GM19463 (cell line): ENCODE measurements at regions not wholly inside any gene's neighbourhood (a gene's known extent, or its start where the extent isn't known, plus 50 kb on each side); places are given as distances from the start of the nearest gene placed in this dataset.
"Not testable (repeated sequence)": the region's sequence is repeated elsewhere in the genome, so short reads cannot be mapped to it uniquely, and the experiment has no call there.

Experiments
- ATAC-seq: cut with Tn5 transposase; IDR thresholded peaks from one replicate; pipeline ENCODE4 v1.9.1; 2021; ENCODE audit warnings: mild to moderate bottlenecking, moderate library complexity; ENCODE audit not compliant: unreplicated experiment

DNA sequence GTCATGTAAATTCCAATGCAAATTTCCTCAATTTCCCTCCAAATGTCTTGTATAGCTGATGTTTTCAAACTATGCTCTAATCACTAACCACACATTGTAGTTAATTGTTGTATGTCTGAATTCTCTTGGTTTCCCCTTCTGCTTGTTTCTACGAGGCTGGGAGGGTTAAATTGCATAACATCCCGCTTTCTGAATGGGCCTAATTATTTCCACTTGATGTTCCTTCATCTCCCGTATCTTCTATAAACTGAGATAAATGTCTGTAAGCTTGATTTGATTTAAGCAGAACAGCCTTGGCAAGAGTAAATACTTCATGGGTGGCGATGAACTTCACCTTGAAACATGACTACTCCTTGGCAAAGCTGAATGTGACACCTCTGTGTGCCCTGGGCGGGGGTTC is 72.2 kb downstream of the SERINC2 start:
- no peak for ATAC-seq

DNA sequence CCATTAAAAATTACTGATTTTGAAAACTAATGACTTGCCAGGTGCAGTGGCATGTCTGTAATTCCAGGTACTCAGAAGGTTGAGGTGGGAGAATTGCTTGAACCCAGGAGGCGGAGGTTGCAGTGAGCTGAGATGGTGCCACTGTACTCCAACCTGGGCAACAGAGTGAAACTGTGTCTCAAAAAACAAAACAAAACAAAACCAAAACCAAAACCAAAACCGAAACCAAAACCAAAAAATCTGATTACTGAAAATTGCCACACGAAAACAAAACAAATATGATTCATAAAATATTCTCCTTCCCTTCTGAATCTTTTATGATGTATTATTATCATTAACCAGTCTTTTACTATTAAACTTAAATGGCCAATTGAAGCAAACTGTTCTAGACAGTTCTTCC is 74.1 kb downstream of the SERINC2 start:
- no peak for ATAC-seq

DNA sequence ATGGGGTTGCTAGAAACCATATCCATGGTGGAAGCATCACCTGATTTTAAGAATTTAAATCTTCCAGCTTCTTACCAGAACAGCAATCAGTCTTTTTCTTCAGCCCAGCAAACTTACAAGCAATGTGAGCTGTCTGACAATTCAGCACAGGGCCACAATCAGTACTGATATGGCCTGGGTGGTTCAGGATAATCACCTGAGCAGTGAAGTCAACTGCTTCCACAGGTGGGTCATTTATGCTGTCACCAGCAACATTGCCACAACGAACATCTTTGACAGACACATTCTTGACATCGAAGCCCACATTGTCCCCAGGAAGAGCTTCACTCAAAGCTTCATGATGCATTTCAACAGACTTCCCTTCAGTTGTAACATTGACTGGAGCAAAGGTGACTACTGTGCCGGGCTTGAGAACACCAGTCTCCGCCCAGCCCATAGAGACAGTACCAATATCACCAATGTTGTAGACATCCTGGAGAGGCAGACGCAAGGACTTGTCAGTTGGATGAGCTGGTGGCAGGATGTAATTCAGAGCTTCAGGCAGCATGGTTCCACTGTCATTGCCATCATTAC is 74.8 kb downstream of the SERINC2 start:
- ATAC-seq = no peak

DNA sequence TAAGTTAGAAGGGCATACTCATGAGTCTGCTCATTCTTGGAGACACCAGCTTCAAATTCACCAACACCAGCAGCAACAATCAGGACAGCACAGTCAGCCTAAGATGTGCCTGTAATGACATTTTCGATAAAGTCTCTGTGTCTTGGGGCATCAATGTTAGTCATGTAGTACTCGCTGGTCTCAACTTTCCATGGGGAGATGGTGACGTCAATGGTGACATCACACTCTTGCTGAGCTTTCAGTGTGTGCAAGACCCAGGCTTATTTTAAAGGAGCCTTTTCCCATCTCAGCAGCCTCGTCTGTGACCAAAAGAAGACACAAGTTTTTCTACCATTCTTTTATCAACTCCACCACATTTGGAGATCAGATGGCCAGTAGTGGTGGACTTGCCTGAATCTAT is 75.5 kb downstream of the SERINC2 start:
- no peak for ATAC-seq

DNA sequence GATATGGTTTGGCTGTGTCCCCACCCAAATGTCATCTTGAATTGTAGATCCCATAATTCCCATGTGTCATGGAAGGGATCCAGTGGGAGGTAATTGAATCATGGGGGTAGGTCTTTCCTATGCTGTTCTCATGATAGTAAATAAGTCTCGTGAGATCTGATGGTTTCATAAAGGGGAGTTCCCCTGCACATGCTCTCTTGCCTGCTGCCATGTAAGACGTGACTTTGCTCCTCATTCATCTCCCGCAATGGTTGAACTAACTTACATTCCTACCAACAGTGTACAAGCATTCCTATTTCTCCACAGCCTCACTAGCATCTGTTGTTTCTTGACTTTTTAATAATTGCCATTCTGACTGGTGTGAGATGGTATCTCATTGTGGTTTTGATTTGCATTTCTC is 76.6 kb downstream of the SERINC2 start:
- not testable (repeated sequence) for ATAC-seq

DNA sequence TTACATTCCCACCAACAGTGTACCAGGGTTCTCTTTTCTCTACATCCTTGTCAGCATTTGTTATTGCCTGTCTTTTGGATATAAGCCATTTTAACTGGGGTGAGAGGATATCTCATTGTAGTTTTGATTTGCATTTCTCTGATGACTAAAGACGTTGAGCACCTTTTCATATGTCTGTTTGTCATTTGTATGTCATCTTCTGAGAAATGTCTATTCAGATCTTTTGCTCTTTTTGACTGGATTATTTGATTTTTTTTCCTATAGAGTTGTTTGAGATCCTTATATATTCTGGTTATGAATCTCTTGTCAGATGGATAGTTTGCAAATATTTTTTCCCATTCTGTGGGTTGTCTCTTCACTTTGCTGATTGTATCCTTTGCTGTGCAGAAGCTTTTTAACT is 77.6 kb downstream of the SERINC2 start:
- ATAC-seq = not testable (repeated sequence)

DNA sequence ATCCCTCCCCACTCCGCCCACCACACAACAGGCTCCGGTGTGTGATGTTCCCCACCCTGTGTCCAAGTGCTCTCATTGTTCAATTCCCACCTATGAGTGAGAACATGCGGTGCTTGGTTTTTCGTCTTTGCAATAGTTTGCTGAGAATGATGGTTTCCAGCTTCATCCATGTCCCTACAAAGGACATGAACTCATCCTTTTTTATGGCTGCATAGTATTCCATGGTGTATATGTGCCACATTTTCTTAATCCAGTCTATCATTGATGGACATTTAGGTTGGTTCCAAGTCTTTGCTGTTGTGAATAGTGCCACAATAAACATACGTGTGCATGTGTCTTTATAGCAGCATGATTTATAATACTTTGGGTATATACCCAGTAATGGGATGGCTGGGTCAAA is 81.0 kb upstream of the TINAGL1 start:
- not testable (repeated sequence) for ATAC-seq

DNA sequence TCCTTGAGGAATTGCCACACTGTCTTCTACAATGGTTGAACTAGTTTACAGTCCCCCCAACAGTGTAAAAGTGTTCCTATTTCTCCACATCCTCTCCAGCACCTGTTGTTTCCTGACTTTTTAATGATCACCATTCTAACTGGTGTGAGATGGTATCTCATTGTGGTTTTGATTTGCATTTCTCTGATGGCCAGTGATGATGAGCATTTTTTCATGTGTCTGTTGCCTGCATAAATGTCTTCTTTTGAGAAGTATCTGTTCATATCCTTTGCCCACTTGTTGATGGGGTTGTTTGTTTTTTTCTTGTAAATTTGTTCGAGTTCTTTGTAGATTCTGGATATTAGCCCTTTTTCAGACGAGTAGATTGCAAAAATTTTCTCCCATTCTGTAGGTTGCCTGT is 80.5 kb upstream of the TINAGL1 start:
- not testable (repeated sequence) for ATAC-seq

DNA sequence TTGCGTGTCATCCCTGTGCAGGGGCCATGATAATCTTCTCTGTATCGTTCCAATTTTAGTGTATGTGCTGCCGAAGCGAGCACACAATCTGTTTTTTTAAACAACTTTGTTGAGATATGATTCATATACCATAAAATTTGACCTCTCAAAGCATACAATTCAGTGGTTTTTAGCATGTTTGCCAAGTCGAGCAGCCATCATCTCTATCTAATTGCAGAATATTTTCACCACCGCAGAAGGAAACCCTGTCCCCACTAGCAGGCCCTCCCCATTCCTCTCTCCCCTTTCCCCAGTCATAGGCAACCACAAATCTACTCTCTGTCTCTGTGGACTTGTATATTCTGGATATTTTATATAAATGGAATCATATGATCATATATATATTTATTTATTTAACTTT is 78.7 kb upstream of the TINAGL1 start:
- no peak for ATAC-seq

DNA sequence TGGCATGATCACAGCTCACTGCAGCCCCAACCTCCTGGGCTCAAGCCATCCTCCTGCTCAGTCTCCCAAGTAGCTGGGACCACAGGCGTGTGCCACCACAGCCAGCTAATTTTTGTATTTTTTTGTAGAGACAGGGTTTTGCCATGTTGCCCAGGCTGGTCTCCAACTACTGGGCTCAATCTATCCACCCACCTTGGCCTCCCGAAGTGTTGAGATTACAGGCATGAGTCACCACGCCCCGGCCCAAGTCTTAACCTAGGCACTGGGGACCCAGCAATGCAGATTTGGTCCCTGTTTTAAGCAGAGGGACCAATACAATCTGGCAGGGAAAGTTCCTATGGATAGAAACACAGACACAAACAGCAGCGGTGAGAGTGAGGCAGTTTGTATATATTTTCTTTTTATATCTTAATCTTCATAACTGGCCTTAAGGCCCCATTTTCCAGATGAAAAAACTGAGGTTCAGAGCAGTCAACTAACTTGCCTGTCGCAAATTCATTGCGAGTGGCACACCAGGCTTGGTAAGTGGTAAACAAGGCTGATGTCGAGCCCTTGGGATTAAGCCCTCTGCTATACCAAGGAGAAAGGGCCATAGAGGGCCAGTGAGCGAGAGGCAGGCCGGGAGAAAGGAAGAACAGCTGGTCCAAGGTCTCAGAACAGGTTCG is 77.8 kb upstream of the TINAGL1 start:
- ATAC-seq = no peak

DNA sequence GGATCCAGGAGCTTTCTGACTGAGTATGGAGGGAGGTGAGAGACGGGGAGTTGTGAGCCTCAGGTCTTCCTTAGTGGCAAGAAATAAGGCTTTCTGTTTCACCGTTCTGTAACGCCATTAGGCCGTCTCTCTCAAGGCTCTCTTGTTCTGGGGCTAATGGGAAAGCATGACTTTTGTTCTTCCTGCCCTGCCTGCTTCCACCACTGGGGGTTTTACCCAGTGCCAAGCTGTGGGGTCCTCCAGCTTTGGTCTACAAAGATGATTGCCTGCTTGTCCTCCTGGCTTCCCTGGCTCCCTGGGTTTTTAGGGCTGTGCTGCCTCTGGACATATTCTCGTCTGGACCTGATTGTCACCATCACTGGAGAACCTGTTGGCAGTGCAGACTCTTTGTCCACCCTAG is 74.8 kb upstream of the TINAGL1 start:
- no peak for ATAC-seq

DNA sequence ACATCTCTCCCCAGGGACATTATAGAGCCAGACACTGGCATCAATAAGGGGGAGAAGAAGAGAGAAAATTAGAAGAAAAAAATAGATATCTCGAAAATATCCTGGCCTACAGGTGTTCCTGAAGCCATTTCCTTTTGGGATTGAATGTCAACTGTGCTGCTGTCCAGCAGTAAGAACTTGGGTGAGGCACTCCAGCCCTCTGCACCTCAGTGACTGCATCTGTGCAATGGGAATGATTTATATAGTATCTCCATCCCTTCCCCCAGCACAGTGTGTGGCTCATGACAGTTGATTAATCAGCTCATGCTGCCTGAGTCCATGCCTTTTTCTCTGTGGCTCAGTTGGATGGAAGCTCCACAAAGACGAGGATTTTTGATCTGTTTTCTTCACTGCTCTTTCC is 74.1 kb upstream of the TINAGL1 start:
- no peak for ATAC-seq

DNA sequence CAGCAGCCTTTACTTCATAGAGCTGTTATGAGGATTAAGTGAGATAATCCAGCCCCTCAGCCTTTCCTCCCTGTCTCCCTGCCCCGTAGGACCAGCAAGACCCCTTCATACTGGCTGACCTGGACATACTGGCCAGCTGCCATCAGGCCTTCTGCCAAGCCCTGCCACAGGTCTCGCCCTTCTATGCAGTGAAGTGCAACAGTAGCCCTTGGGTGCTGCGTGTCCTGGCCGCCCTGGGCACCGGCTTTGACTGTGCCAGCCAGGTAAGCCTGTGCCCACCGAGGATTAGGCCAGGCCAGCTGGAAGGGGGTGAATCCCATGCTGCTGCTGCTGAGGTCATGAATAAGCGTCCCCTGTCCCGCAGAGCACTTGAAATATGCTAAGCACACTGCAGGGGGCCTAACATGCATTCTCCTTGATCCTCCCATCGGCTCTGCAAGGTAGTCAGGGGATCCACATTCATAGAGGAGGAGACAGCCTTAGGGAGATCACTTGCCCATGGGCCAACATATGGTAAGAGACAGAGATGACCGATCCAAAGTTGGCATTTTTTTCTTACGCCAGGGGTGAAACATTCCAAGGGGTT is 73.3 kb upstream of the TINAGL1 start:
- no peak for ATAC-seq

DNA sequence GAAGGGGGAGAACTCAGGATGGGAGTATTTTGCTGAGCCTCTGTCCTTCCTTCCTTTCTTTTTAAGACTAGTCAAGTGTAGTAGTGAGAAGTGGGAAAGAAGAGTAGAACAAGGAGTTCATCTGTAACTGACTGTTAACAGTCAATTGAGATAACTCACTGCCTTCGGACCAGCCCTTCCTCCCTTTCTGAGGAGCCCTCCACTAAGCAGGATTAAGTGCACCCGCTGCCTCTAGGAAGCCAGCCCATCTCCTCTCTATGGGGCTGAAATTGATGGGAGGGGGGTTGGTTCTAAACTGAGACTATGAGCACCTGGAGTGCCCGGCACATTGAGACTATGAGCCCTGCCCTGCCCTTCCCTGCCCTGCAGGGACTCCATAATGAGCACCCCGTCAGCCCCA is 72.7 kb upstream of the TINAGL1 start:
- ATAC-seq = no peak

DNA sequence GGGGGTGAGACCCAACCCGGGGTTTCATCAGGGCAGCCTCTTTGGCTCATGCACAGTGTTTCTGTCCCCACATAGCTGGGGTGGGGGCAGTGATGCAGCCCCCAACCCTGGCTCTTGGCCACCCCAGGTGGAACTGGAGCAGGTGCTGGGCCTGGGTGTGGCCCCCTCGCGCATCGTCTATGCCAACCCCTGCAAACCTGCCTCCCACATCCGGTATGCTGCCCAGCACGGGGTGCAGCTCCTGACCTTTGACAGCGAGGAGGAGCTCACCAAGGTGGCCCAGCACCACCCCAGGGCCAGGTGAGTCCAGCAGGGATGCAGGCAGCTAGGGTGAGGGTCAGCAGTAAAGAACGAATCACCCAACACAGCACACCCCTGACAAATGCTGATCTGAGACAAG is 72.3 kb upstream of the TINAGL1 start:
- ATAC-seq = no peak

DNA sequence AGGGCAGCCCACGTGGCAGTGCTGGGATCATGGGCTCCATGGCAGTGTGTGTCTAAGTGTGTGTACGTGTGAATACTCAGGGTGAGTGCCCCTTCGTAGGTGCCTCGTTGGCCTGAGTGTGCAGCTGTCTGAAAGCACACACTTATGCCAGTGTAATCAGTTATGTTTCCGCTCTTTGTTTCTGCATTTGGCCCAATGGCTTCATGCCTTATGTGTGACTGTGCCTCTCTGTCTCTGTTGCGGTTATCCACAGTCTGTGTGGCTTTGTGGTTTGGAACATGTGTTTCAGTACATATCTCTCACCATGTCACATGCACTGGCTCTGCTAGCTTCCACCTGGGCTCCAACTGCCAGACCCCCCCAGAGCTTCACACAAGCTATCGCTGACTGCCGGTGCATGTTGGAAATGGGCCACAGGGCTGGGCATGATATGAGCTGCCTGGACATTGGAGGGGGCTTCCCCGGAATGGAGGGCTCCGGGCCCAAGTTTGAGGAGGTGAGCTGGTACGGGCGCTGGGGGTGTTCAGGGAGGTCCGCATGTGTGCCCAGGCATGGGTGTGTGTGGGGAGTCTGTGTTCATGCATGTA is 70.3 kb upstream of the TINAGL1 start:
- ATAC-seq = peak; percentile 69

DNA sequence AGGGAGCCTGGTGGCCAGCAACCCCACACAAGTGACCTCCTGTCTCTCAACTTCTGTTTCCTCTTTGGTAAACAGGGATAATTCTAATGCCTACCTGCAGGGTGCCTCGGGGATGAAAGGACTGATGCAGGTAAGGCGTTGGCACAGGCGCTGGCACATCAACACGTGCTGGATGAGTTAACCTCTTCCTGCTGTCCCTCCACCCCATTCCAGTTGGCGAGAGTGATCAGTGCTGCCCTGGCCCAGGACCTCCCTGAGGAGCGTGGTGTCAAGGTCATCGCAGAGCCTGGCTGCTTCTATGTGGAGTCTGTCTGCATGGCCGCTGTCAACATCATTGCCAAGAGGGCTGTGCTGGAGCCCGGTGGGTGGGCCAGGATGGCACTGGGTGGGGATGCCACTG is 69.1 kb upstream of the TINAGL1 start:
- ATAC-seq = no peak

DNA sequence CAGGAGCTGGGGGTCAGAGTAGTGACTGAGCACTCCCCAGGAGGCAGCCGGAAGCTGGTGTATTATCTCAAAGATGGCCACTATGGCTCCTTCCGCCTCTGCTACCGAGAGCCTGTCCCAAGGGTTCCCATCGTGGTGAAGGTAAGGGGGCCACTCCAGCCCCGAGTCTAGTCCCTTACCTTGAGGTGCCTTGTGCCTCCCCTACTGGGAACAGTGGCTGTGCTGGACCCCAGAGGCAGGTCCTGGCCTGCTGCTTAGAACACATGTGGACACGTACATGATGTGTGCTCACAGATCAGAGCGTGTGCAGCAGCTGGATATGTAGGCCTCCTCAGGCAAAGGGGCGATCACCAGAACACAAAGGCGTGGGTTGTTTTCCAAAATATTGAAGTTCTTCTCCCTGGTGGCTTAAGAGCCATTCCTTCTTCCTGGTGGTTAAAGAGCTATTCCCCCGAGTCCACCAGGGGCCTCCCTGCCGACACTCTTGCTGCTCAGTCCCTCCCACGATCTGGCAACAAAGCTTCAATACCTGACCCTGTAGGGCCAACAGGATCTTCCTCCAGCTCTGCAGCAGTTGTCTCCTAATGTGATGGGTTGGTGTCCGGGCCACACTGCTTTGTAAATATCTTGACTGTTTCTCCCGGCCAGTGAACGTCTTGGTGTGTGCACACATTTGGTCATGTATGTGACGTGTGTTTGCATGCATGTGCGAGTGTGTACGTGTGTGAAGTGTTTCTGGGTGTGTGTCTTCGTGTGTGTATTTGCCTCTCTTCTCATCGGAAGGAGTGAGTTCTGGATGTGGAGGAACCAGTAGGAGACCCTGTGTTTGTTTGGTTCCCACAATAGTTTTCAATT is 68.4 kb upstream of the TINAGL1 start:
- no peak for ATAC-seq

DNA sequence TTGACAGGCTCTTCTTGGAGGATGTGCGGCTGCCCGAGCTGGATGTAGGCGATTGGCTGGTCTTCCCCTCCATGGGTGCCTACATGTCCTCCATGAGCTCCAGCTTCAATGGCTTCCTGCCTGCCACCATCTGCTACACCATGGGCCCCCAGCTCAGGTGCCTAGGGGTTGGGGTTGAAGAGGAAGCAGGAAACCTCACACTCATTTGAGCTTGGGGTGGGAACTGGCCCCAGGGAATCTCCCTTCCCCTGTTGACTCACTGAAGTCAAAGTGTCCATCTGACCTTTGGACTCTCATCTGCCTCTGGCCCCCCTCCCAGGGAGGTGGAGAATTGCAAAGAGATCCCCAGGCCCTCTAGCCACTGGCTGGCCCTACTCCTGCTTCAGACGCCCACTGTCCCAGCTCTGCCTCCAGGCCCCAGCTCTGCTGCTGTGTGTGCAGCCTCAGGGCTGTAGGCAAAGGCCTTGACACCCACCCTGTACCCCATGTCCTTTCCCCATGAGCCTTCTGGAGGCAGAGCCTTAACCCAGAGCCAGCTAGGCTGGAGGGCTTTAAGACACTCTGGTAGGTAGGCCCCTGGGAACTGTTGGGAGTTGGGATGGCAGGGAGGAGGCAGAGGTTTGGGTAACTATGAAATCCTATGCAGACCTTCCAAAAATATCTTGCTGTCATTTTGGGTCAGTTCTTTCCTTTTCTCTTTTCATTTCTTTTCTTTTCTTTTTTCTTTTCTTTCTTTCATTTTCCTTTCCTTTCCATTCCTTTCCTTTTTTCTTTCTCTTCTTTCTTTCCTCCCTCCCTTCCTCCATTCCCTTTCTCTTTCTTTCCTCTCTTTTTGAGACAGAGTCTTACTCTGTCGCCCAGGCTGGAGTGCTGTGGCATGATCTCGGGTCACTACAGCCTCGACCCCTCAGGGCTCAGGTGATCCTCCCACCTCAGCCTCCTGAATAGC is 66.9 kb upstream of the TINAGL1 start:
- ATAC-seq = peak; percentile 47

DNA sequence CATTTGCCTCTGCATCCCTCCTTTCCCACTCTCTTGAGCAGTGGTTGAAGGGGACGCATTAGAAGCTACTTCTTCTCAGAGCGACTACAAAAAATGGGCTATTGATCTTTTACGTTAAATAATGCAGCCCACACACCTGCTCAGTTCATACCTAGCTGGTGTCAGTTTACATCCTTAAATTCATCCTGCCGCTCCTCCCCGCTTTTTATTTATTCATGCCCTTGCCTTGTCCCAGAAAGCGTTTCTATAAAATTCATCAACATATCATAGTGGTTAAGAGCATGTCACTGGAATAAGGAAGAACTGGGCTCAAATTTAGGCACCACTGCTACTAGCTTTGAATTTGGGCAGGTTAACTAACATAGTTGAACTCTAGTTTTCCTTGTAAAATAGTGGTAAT is 66.0 kb upstream of the TINAGL1 start:
- ATAC-seq = no peak
